IgD-negative memory B cell (primary cell): ENCODE measurements at regions not wholly inside any gene's neighbourhood (a gene's known extent, or its start where the extent isn't known, plus 50 kb on each side); places are given as distances from the start of the nearest gene placed in this dataset.
"Not testable (repeated sequence)": the region's sequence is repeated elsewhere in the genome, so short reads cannot be mapped to it uniquely, and the experiment has no call there.

Experiments used
- H3K27ac Mint-ChIP-seq, 3 donors: one replicate each; pipeline ENCODE4 v1.8.0; 2020 to 2022; ENCODE audit warnings: mild to moderate bottlenecking in 3 of 3, mixed read lengths in 3 of 3, moderate library complexity in 1 of 3
- H3K27me3 Mint-ChIP-seq: one replicate; pipeline ENCODE4 v1.8.0; 2021; ENCODE audit warnings: mixed read lengths
- H3K36me3 Mint-ChIP-seq: one replicate; pipeline ENCODE4 v1.8.0; 2020; ENCODE audit warnings: mild to moderate bottlenecking, mixed read lengths
- H3K4me1 Mint-ChIP-seq, 3 donors: one replicate each; pipeline ENCODE4 v1.8.0; 2020 to 2022; ENCODE audit warnings: mixed read lengths in 3 of 3, mild to moderate bottlenecking in 1 of 3
- H3K4me3 Mint-ChIP-seq, 4 donors: one replicate each; pipeline ENCODE4 v1.8.0; 2020 to 2022; ENCODE audit warnings: mild to moderate bottlenecking in 4 of 4, mixed read lengths in 4 of 4, moderate library complexity in 3 of 4
- H3K9me3 Mint-ChIP-seq, 3 donors: one replicate each; pipeline ENCODE4 v1.8.0; 2020 to 2021; ENCODE audit warnings: mixed read lengths in 3 of 3, mild to moderate bottlenecking in 1 of 3

DNA sequence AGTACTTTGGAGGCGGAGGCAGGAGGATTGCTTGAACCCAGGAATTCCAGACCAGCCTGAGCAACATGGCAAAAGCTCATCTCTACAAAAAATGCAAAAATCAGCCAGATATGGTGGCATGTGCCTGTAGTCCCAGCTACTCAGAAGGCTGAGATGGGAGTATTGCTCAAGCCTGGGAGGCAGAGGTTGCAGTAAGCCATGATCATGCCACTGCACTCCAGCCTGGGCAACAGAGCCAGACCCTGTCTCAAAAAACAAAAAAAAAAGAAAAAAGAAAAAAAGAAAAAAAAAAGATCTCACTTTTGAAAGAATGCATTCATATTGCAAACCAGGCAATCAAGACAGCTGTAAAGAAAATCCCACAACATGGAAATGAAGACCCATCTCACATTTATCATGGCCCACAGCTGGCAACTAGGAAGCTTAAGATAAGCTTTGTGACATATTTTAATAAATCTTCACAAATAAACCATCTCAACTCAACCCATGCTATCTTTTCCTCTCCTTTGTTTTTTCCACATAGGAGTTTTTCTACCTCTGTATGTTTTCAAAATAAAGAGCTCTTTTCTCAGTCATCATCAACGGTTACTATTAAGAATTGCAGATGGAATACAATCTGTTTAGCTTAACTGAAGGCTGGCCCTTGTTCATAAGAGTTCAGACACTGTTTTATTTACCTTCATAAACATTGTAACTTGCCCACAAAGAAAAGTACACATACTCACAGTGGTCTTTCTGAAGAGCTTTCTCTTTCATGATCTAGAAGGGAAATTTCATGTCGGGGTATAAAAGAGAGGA, 137.0 kb downstream of the MREG start:
- H3K4me3 Mint-ChIP-seq, result no peak overlapping the region
- H3K4me1 Mint-ChIP-seq, result no peaks in the 10 kb centered on the region
- H3K36me3 Mint-ChIP-seq, result no peaks in the 10 kb centered on the region
- peaks cover 6% of the 10 kb centered on the region for H3K27me3 Mint-ChIP-seq
- peaks cover 0 to 5% (median 4%) of the 10 kb centered on the region in 3 donors for H3K9me3 Mint-ChIP-seq
- H3K27ac Mint-ChIP-seq, result no peak overlapping the region

- no peaks in the 10 kb centered on the region for H3K36me3 Mint-ChIP-seq
- H3K9me3 Mint-ChIP-seq, result peaks cover 0 to 5% (median 4%) of the 10 kb centered on the region in 3 donors
- no peak overlapping the region for H3K4me3 Mint-ChIP-seq
- no peaks in the 10 kb centered on the region for H3K4me1 Mint-ChIP-seq
- H3K27me3 Mint-ChIP-seq, result peaks cover 6% of the 10 kb centered on the region
- H3K27ac Mint-ChIP-seq, result no peak overlapping the region
These were observed 138.9 kb downstream of the MREG start for GRCh38 chr2:215874418-215874817.

GRCh38 chr2:215870986-215871385, 142.4 kb downstream of the MREG start:
- no peaks in the 10 kb centered on the region for H3K4me1 Mint-ChIP-seq
- H3K36me3 Mint-ChIP-seq, result no peaks in the 10 kb centered on the region
- H3K27me3 Mint-ChIP-seq, result peaks cover 4% of the 10 kb centered on the region
- H3K27ac Mint-ChIP-seq, result no peak overlapping the region
- no peak overlapping the region for H3K4me3 Mint-ChIP-seq
- no peaks in the 10 kb centered on the region for H3K9me3 Mint-ChIP-seq

DNA sequence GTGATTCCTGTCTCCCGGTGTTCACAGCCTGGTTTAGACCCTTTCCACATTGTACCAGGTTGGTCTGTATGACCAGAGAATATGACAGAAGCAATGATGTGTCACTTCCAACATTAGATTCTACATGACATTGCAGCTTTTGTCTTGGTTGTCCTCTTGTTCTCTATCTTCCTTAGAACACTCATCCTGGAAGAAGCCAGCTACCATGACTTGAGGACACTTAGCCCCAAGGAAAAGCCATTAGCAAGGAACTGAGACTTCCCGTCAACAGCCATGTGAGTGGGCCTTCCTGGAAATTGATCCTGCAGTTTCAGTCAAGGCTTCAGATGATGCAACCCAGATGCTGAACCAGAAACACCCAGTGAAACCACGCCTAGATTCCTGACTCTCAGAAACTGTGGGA, 143.3 kb downstream of the MREG start:
- H3K4me1 Mint-ChIP-seq, result no peaks in the 10 kb centered on the region
- no peaks in the 10 kb centered on the region for H3K36me3 Mint-ChIP-seq
- no peak overlapping the region for H3K27ac Mint-ChIP-seq
- H3K27me3 Mint-ChIP-seq, result peaks cover 5% of the 10 kb centered on the region
- H3K4me3 Mint-ChIP-seq, result no peak overlapping the region
- H3K9me3 Mint-ChIP-seq, result no peaks in the 10 kb centered on the region

GRCh38 chr2:215868846-215869543, 144.4 kb downstream of the MREG start:
- no peaks in the 10 kb centered on the region for H3K4me1 Mint-ChIP-seq
- no peaks in the 10 kb centered on the region for H3K36me3 Mint-ChIP-seq
- H3K27me3 Mint-ChIP-seq, result peaks cover 6% of the 10 kb centered on the region
- H3K9me3 Mint-ChIP-seq, result peaks cover 0 to 3% (median 0%) of the 10 kb centered on the region in 3 donors
- no peak overlapping the region for H3K27ac Mint-ChIP-seq
- H3K4me3 Mint-ChIP-seq, result no peak overlapping the region

- no peaks in the 10 kb centered on the region for H3K4me1 Mint-ChIP-seq
- H3K36me3 Mint-ChIP-seq, result no peaks in the 10 kb centered on the region
- H3K4me3 Mint-ChIP-seq, result no peak overlapping the region
- peaks cover 6% of the 10 kb centered on the region for H3K27me3 Mint-ChIP-seq
- no peak overlapping the region for H3K27ac Mint-ChIP-seq
- H3K9me3 Mint-ChIP-seq, result peaks cover 0 to 6% (median 0%) of the 10 kb centered on the region in 3 donors
These were observed 146.7 kb downstream of the MREG start for GRCh38 chr2:215866606-215867005.

GRCh38 chr2:215863687-215864086, 149.7 kb downstream of the MREG start:
- H3K4me1 Mint-ChIP-seq, result peaks cover 0 to 1% (median 0%) of the 10 kb centered on the region in 3 donors
- peaks cover 0 to 6% (median 0%) of the 10 kb centered on the region in 3 donors for H3K9me3 Mint-ChIP-seq
- H3K27me3 Mint-ChIP-seq, result peaks cover 10% of the 10 kb centered on the region
- H3K36me3 Mint-ChIP-seq, result no peaks in the 10 kb centered on the region
- no peak overlapping the region for H3K4me3 Mint-ChIP-seq
- no peak overlapping the region for H3K27ac Mint-ChIP-seq

DNA sequence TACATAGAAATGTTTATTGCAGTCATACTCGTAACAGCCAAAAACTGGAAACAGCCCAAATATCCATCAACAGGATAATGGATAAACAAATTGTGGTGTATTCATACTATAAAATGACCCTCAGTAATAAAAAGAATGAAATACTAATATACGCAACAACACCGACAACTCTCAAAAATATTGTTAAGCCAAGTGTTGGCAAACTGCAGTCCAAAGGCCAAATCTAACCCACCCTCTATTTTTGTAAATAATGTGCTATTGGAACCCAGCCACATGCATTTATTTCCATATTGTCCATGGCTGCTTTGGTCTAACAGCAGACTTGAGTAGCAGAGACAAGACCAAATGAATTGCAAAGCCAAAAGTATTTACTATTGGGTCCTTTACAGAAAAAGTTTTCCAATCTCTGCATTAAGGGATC, 151.0 kb downstream of the MREG start:
- Mint-ChIP-seq H3K4me3 (no peak overlapping the region), H3K36me3 (no peaks in the 10 kb centered on the region), H3K27ac (no peak overlapping the region), H3K4me1 (peaks cover 0 to 1% (median 0%) of the 10 kb centered on the region in 3 donors), H3K9me3 (peaks cover 0 to 6% (median 0%) of the 10 kb centered on the region in 3 donors), H3K27me3 (peaks cover 9% of the 10 kb centered on the region)

GRCh38 chr2:215861607-215862350, 151.6 kb downstream of the MREG start:
- no peak overlapping the region for H3K27ac Mint-ChIP-seq
- H3K4me1 Mint-ChIP-seq, result peaks cover 0 to 1% (median 0%) of the 10 kb centered on the region in 3 donors
- peaks cover 0 to 6% (median 0%) of the 10 kb centered on the region in 3 donors for H3K9me3 Mint-ChIP-seq
- H3K36me3 Mint-ChIP-seq, result no peaks in the 10 kb centered on the region
- peaks cover 9% of the 10 kb centered on the region for H3K27me3 Mint-ChIP-seq
- H3K4me3 Mint-ChIP-seq, result no peak overlapping the region

GRCh38 chr2:215856080-215856479, 157.3 kb downstream of the MREG start:
- Mint-ChIP-seq H3K4me3 (no peak overlapping the region), H3K27me3 (peaks cover 4% of the 10 kb centered on the region), H3K9me3 (peaks cover 3 to 13% (median 7%) of the 10 kb centered on the region in 3 donors), H3K36me3 (no peaks in the 10 kb centered on the region), H3K27ac (no peak overlapping the region), H3K4me1 (no peaks in the 10 kb centered on the region)

- H3K27me3 Mint-ChIP-seq, H3K4me1 Mint-ChIP-seq, H3K4me3 Mint-ChIP-seq, H3K36me3 Mint-ChIP-seq, H3K27ac Mint-ChIP-seq: not testable (repeated sequence)
- peaks cover 3 to 13% (median 7%) of the 10 kb centered on the region in 3 donors for H3K9me3 Mint-ChIP-seq
These were observed 158.0 kb downstream of the MREG start for GRCh38 chr2:215855308-215855707.

GRCh38 chr2:215854008-215854407, 159.3 kb downstream of the MREG start:
- no peaks in the 10 kb centered on the region for H3K27me3 Mint-ChIP-seq
- no peak overlapping the region for H3K27ac Mint-ChIP-seq
- H3K9me3 Mint-ChIP-seq, result peaks cover 3 to 13% (median 7%) of the 10 kb centered on the region in 3 donors
- H3K4me1 Mint-ChIP-seq, result no peaks in the 10 kb centered on the region
- no peak overlapping the region for H3K4me3 Mint-ChIP-seq
- no peaks in the 10 kb centered on the region for H3K36me3 Mint-ChIP-seq

DNA sequence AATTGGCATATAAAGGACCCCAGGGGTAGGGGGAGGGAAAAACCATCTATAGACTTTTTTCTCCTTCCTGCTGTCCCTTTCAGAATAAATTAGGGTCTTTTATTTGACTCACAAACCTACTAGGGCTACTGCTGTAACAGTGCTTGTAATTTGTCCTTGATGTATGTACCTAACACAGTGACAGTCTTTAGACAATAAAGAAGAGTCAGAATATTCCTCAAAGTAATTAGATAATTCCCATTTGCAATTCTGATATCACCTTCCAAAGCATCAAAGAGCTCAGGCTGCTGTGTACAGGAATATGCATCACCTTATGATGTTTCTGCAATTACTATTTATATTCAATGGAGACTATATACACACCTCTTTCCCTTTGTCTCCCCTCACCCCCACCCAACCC, 161.7 kb downstream of the MREG start:
- H3K36me3 Mint-ChIP-seq, result no peaks in the 10 kb centered on the region
- no peak overlapping the region for H3K4me3 Mint-ChIP-seq
- peaks cover 3 to 13% (median 7%) of the 10 kb centered on the region in 3 donors for H3K9me3 Mint-ChIP-seq
- H3K27ac Mint-ChIP-seq, result no peak overlapping the region
- H3K27me3 Mint-ChIP-seq, result no peaks in the 10 kb centered on the region
- H3K4me1 Mint-ChIP-seq, result peaks cover 0 to 5% (median 0%) of the 10 kb centered on the region in 3 donors

DNA sequence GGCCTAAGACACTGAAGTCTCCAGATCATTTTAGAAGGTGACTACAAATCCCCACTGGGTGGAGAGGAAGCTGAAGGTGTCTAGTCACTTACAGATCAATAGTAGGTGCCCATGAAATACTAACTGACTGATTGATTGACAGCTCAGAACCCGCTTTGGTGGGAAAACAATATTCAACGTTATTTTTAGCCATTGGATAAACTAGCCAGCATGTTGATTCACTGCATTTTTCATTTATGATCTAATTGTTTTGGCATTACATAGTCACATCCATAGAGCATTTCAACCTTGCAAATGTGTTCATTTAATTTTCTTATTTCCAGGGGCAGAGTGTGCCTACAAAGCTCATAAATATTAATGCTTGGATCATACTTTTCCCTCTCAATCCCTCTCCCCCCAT, 162.3 kb downstream of the MREG start:
- Mint-ChIP-seq H3K4me3 (no peak overlapping the region), H3K4me1 (peaks cover 3 to 8% (median 4%) of the 10 kb centered on the region in 3 donors), H3K27ac (no peak overlapping the region), H3K9me3 (peaks cover 3 to 13% (median 7%) of the 10 kb centered on the region in 3 donors), H3K27me3 (peaks cover 2% of the 10 kb centered on the region), H3K36me3 (no peaks in the 10 kb centered on the region)

- H3K27me3 Mint-ChIP-seq, result peaks cover 3% of the 10 kb centered on the region
- no peak overlapping the region for H3K27ac Mint-ChIP-seq
- peaks cover 3 to 13% (median 7%) of the 10 kb centered on the region in 3 donors for H3K9me3 Mint-ChIP-seq
- H3K36me3 Mint-ChIP-seq, result no peaks in the 10 kb centered on the region
- H3K4me3 Mint-ChIP-seq, result no peak overlapping the region
- H3K4me1 Mint-ChIP-seq, result peaks cover 6 to 12% (median 7%) of the 10 kb centered on the region in 3 donors
These were observed 163.0 kb downstream of the MREG start for GRCh38 chr2:215850380-215850779.
